Nephron (organoid): ENCODE measurements at regions not wholly inside any gene's neighbourhood (a gene's known extent, or its start where the extent isn't known, plus 50 kb on each side); places are given as distances from the start of the nearest gene placed in this dataset.
"Not testable (repeated sequence)": the region's sequence is repeated elsewhere in the genome, so short reads cannot be mapped to it uniquely, and the experiment has no call there.

Experiments
- H3K27ac Mint-ChIP-seq, 3 experiments: 2 replicates each; pipeline ENCODE4 v1.8.0; 2020; ENCODE audit warnings: mixed read lengths in 3 of 3, mild to moderate bottlenecking in 2 of 3, moderate library complexity in 1 of 3
- H3K27me3 Mint-ChIP-seq: 2 replicates; pipeline ENCODE4 v1.8.0; 2021; ENCODE audit warnings: low read depth, mild to moderate bottlenecking, moderate library complexity, mixed read lengths
- H3K36me3 Mint-ChIP-seq: 2 replicates; pipeline ENCODE4 v1.8.0; 2020; ENCODE audit warnings: low read depth, mixed read lengths
- H3K4me1 Mint-ChIP-seq: 2 replicates; pipeline ENCODE4 v1.8.0; 2020; ENCODE audit warnings: mixed read lengths
- H3K4me3 Mint-ChIP-seq, 3 experiments: 2 replicates each; pipeline ENCODE4 v1.8.0; 2020; ENCODE audit warnings: mild to moderate bottlenecking in 3 of 3, mixed read lengths in 3 of 3, moderate library complexity in 2 of 3
- H3K9me3 Mint-ChIP-seq: 2 replicates; pipeline ENCODE4 v1.8.0; 2020; ENCODE audit warnings: mixed read lengths
- TF ChIP-seq, protein P1 (sequence below), 3 experiments: fragments of 200-600 bp; sonication (generic); IDR thresholded peaks; one replicate each; pipeline ENCODE4 v1.5.0; 2021; ENCODE audit warnings: antibody characterized with exemption in 3 of 3; ENCODE audit not compliant: unreplicated experiment in 3 of 3

DNA sequence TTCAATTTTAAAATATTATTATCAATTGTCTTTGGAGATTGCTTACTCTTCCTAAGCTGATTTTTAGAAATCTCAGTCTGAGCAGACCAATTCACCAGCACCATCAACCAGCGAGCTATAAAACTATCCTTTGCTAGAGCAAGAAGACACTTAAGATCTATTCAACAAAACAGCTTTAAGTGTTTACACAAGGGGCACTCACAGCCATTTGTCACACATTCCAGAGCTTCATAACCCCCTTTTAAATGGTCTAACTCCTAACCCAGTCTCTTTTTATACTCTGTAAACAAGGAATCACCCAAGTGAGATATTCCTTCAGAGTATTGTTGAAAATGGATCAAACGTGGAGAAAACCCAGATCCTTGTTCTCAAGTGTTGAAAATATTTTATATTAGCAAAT is 1294.1 kb upstream of the CHAC2 start:
- Mint-ChIP-seq H3K9me3 (peaks cover 3% of the 10 kb centered on the region), H3K4me1 (no peaks in the 10 kb centered on the region), H3K27me3 (no peaks in the 10 kb centered on the region), H3K27ac (no peak overlapping the region), H3K36me3 (no peaks in the 10 kb centered on the region), H3K4me3 (no peak overlapping the region)
- TF ChIP-seq, protein P1, sequence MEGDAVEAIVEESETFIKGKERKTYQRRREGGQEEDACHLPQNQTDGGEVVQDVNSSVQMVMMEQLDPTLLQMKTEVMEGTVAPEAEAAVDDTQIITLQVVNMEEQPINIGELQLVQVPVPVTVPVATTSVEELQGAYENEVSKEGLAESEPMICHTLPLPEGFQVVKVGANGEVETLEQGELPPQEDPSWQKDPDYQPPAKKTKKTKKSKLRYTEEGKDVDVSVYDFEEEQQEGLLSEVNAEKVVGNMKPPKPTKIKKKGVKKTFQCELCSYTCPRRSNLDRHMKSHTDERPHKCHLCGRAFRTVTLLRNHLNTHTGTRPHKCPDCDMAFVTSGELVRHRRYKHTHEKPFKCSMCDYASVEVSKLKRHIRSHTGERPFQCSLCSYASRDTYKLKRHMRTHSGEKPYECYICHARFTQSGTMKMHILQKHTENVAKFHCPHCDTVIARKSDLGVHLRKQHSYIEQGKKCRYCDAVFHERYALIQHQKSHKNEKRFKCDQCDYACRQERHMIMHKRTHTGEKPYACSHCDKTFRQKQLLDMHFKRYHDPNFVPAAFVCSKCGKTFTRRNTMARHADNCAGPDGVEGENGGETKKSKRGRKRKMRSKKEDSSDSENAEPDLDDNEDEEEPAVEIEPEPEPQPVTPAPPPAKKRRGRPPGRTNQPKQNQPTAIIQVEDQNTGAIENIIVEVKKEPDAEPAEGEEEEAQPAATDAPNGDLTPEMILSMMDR (IDR thresholded peaks at IDR 0.05; ENCODE audit: unreplicated experiment in 3 of 3): no peak

DNA sequence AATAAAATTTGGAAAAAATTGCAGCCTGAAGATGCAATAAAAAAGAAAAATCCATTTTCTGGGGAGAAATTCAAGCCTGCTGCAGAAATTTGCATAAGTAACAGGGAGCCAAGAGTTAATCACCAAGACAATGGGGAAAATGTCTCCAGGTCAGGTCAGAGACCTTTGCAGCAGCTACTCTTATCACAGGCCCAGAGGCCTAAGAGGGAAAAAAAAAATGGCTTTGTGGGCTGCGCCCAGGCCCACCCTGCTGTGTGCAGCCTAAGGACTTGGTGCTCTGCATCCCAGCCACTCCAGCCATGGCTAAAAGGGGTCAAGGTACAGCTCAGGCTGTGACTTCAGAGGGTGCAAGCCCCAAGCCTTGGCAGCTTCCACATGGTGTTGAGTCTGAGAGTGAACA is 1297.1 kb upstream of the CHAC2 start:
- not testable (repeated sequence) for H3K9me3 Mint-ChIP-seq, H3K27ac Mint-ChIP-seq, H3K4me3 Mint-ChIP-seq, H3K4me1 Mint-ChIP-seq, H3K36me3 Mint-ChIP-seq, H3K27me3 Mint-ChIP-seq

DNA sequence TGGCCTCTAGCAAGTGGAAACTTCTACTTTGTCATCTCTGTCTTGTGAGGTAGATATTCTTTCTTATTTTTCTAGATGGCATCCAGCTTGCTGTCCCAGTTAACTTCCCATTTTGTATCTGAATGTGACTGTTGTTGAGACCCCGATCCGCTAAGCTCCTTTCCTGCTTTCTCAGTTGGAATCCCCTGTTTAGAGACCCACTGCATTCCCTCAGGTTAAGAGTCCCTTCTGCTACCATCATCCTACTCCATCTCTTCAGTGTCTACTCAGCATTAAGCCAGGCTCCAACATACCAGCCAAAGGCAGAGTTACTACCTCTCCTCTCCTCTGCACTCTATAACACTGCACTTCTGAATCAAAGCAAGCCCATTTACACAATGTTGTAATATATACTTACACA is 1300.4 kb upstream of the CHAC2 start:
- Mint-ChIP-seq H3K36me3 (no peaks in the 10 kb centered on the region), H3K27ac (no peak overlapping the region), H3K4me1 (no peaks in the 10 kb centered on the region), H3K9me3 (peaks cover 3% of the 10 kb centered on the region), H3K4me3 (no peak overlapping the region), H3K27me3 (no peaks in the 10 kb centered on the region)
- TF ChIP-seq, protein P1 (IDR thresholded peaks at IDR 0.05; ENCODE audit: unreplicated experiment in 3 of 3): no peak

DNA sequence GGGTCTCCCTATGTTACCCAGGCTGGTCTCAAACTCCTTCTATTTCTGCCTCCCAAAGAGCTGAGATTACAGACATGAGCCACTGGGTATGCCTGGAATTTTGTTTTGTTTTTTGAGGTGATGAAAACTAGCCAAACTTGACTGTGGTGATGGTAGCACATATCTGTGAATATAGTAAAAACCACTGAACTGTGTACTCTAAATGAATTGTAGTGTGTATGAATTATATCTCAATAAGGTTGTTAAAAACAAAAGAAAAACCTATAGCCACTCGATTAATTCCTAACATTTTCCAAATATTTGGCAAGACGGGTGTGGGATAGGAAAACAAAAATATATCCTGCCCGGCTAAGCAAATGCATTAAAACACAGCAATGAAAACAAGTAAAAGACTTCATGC is 1302.3 kb upstream of the CHAC2 start:
- H3K4me1 Mint-ChIP-seq: no peaks in the 10 kb centered on the region
- no peak overlapping the region for H3K27ac Mint-ChIP-seq
- H3K9me3 Mint-ChIP-seq: peaks cover 3% of the 10 kb centered on the region
- no peaks in the 10 kb centered on the region for H3K36me3 Mint-ChIP-seq
- TF ChIP-seq, protein P1 (IDR thresholded peaks at IDR 0.05; ENCODE audit: unreplicated experiment in 3 of 3): no peak
- no peaks in the 10 kb centered on the region for H3K27me3 Mint-ChIP-seq
- no peak overlapping the region for H3K4me3 Mint-ChIP-seq

DNA sequence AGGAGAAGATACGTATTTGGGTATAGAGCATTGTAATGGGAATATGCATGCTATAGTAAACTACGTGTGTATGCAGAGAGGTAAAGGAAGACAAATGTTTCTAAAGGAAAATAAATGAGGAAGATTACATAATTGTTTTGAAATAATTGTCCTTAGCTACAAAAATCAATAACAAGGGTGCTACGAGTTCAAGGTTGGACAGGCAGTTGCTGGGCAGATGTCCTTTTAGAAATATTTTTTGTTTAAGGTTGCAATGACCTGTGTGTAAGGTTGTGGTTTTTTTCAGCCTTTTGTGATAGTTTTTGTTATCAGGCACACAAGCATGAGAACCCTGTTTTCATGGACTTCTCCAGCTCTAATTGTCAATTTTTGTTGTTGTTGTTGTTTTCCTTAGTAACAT is 1304.1 kb upstream of the CHAC2 start:
- H3K9me3 Mint-ChIP-seq: no peaks in the 10 kb centered on the region
- H3K36me3 Mint-ChIP-seq: no peaks in the 10 kb centered on the region
- TF ChIP-seq, protein P1 (IDR thresholded peaks at IDR 0.05; ENCODE audit: unreplicated experiment in 3 of 3): no peak
- H3K4me1 Mint-ChIP-seq: no peaks in the 10 kb centered on the region
- no peak overlapping the region for H3K27ac Mint-ChIP-seq
- no peak overlapping the region for H3K4me3 Mint-ChIP-seq
- H3K27me3 Mint-ChIP-seq: no peaks in the 10 kb centered on the region

DNA sequence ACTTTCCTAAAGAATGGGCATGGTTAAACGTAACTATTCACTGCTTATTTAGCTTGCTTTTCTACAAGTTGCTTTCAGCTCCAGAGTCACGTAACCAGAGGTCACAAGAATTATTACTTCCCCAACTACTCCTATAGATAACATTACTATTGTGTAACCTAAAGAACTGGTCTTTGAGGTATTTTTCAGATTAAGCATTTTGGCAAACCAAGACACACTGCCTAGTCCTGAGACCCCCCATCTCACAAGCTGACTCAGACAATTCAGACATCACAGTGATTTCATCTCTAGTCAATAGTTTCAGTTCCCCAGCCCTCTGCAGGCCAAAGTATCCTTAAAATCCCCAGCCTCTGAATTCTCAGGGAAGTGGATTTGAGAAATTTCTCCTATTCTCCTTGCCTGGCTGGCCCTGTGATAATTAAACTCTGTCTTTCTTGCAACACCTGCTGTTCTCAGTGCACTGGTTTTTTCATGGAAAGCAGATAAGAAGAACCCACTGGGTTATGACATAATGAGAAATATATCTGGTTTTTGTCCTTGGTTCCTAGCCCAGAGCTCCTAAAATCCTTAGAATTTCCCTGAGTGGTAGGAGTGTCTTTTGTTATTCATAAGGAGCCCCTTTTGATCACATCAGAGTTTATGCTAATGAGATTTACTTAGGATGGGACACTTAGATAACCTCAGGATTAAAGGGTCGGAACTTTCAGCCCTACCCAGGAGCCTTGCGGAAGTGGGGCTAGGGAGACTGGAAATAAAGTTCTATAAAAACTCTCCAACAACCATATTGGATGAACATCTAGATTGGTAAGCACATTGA is 1310.8 kb upstream of the CHAC2 start:
- Mint-ChIP-seq H3K27me3 (no peaks in the 10 kb centered on the region), H3K4me1 (no peaks in the 10 kb centered on the region), H3K9me3 (no peaks in the 10 kb centered on the region), H3K4me3 (no peak overlapping the region), H3K27ac (peak overlapping the region in 1 of 3 experiments; percentile 69), H3K36me3 (no peaks in the 10 kb centered on the region)
- TF ChIP-seq, protein P1 (IDR thresholded peaks at IDR 0.05; ENCODE audit: unreplicated experiment in 3 of 3): no peak
